NCI-H2171 (cell line): ENCODE measurements at regions not wholly inside any gene's neighbourhood (a gene's known extent, or its start where the extent isn't known, plus 50 kb on each side); places are given as distances from the start of the nearest gene placed in this dataset.

Source experiments
- DNase-seq: peaks from one replicate; lab custom pipeline; 2025; lab: John Stamatoyannopoulos, UW

DNA sequence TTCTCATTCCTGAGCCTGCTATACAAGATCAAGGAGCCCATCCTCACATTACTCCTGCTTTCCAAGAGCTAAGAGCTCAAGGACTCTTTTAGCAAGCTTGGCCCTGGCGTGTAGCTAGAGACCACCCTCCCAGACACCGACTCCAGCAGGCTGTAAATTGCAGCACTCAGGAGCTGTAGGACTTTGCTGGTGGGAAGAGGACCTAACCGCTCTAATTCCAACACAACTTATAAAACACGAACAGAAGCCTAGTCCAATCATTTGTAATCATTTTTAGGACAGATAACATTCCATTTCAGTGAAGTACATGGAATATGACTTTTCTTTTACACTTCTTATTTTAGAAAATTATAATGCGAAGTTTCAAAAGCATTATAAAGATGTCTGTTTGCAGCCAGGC lies 219.9 kb downstream of the NXNL2 start:
- DNase-seq: no peak

GRCh38 chr9:88757406-88758010 lies 222.5 kb downstream of the NXNL2 start:
- DNase-seq: peak; percentile 72

- peak; percentile 47 for DNase-seq
Measured at GRCh38 chr9:88759364-88759763, 224.4 kb downstream of the NXNL2 start.

GRCh38 chr9:88766778-88767503 lies 224.3 kb upstream of the S1PR3 start:
- DNase-seq: no peak

DNA sequence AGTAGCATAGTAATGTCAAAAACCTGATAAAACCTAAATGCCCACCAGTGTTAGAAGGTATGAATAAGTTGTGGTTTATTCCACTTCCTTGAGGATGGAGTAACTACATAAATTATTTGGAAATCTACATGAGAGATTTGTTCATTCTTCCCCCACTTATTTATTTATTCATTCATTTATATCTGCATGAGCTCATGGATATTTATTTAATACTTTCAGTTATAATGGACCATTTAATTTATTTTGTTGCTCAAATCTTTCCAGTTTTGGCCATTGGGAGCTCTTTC lies 223.8 kb upstream of the S1PR3 start:
- DNase-seq: no peak

DNA sequence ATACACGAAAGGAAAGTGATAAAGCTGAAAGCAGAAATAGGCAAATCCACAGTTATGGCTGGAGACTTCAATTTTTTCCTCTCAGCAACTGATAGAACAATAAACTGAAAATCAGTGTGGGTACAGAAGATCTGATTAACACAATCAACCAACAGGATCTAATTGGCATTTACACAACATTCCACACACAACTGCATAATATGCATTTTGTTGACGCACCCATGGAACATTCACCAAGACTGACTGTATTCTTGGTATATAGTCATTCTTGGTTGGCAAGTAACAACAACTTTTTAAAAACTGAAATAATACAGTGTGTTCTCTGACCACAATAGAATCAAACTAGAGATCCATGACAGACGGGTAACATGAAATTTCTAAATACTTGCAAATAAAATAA lies 218.7 kb upstream of the S1PR3 start:
- no peak for DNase-seq

DNA sequence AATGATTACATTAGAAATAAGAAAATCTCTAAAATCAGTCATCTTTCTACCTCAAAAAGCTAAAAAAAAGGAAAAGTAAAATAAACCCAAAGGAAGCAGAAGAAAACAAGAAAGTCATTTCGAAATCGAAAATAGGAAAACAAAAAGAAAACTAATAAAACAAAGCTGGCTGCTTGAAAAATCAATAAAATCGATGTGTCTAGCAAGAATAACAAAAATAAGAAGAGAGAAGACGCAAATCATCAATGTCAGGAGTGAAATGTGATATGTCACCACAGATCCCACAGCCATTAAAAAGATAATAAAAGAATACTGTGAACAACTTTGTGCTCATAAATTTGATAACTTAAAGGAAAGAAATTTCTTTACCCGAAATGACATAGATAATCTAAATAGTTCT lies 218.1 kb upstream of the S1PR3 start:
- no peak for DNase-seq

DNA sequence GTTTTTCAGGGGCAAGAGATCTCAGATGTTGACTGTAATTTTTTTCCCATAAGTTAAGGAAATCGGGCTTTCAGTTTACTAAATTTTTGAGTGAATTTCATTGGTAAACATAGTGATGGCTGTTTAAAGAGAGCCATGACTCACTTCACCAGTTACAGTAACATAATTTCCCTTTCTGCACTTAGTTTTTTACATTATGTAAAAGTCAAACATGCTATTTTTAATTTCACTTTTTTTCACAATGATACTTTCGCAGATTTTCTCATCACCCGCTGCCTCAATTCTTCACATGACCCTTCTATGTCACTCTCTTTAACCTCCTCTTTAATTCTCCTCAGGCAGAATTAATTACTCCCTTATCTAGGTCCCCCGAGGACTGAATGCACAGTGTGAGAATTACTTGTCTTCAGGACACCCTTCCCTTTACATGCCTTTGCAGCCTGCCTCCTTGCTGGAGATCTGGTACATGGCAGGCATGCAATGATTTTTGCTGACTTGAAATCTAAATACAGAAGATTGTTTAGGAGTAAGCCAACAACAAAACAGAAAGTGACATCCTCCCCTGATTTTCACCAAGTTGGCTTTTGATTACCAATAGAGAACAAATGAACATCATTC lies 217.5 kb upstream of the S1PR3 start:
- no peak for DNase-seq

DNA sequence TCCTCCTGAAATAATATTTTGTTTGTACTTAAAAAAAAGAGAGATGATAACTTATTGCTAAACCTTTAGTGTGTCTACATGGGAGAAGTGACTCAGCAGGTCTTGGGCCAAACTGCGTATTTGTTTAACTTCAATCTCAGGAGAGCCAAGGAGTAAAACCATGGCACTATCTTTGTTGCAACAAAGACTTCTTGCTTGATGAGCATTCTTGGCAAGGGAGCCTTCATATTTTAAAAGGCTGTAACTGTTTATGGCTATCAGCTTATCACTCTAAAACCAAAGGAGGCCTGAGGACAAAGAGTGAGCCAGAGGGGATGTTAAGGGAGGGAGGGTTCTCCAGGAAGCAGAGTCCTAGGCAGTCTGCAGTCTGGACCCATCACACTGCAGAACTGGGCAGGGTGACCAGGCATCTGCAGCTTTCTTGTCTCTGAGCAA lies 216.2 kb upstream of the S1PR3 start:
- DNase-seq: no peak

DNA sequence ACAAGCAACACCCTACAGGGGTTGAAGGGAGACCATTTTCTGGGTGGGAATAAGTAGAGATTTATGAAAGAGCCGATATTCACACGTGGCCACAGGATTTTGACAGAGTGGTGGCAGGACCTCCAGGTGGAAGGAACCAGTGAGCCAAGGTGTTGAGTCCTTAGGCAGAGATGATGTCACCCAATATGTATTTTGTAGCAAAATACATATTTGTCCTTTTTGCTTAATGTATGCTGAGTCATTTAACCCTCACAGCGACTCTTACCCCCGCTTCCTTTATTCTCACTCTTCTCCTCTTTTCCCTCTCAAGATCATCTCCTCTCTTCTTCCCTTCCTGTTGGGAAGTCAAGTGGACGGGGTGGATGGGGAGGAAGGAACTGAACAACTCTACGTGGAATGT lies 215.7 kb upstream of the S1PR3 start:
- no peak for DNase-seq

DNA sequence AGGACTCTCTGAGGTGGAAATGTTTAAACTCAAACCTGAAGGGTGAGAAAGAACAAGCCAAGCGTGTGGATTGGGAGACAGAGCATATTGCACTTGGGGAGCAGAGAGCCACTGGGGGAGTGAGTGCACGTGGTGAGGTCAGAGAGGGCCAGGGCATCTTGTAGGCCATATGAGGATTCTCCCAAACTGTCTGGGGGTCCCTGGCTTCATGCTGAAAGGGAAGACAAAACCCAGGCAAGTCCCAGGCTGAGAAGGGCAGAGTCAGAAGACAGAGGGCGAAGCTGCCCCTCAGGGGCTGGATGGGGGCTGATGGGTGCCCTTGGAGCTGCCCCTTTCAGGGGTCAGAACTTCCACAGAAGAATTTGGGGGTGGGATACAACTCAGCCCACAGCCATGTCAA lies 215.3 kb upstream of the S1PR3 start:
- no peak for DNase-seq

DNA sequence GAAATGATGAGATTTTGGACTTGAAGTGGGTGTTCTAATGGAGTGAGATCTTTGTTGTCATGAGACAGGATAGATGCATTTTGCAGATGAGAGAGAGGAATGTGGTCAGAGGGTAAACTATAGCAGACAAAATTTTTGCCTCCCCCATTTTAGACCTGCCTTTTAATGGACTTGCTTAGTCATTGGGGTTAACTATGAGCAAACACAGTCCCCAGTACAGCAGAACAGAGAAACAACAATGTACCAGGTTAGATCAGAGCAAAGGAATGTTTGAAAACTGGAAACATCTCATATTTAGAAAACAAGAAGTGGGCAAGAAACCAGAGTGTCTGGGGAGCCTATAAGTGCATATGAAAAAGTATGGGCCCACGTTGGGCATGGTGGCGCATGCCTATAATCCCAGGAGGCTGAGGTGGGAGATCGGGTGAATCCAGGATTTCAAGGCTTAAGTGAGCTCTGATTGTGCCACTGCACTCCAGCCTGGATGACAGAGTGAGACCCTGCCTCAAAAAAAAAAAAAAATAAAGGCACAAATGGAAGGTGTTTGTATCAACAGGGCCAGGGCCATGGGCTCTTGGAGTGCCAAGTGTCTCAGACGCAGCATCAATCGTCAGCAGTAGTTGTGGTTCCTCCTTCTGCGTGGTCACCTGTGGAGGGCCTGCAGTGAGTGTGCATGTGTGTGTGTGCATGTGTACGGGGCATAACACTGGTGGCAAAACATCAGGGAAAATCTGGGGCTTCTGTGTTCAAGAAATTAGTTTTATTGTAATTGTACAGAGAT lies 214.4 kb upstream of the S1PR3 start:
- DNase-seq: no peak

DNA sequence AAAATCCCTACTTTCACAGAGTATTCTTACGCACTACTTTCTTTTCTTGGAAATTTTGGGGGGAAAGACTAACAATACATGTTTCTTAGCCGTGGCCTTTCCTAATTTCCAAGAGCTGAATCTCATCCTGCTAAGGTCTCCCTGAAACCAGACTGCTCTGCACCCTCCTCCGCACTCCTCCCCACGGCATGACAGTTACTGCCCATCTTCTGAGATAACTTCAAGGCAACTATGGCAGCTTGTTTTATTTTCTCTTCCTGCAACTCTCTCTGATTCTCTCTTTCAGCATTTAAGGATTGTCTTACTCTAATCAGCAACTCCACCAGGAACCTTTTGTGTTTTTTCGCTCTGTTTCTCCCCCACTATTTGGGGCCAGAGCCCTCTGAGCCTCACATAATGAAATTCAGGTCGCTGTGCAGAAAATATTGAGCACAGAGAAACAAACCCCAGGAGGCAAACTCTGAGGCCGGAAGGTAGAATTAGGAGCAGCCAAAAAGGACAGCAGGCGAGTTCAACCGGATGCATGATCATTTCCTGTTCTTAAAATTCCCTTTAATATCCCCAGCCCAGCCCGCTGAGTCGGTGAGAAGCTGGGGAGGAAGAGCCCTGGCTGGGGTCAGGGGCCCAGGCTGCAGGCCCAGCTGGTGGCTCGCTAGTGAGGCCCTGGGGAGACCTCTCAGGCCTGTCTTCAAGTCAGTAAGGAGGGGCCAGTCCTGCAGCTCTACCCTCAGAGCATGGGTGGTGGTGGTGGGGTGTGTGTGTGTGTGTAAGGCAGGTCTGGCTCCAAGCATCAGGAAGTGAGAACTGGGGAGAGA lies 213.6 kb upstream of the S1PR3 start:
- no peak for DNase-seq

DNA sequence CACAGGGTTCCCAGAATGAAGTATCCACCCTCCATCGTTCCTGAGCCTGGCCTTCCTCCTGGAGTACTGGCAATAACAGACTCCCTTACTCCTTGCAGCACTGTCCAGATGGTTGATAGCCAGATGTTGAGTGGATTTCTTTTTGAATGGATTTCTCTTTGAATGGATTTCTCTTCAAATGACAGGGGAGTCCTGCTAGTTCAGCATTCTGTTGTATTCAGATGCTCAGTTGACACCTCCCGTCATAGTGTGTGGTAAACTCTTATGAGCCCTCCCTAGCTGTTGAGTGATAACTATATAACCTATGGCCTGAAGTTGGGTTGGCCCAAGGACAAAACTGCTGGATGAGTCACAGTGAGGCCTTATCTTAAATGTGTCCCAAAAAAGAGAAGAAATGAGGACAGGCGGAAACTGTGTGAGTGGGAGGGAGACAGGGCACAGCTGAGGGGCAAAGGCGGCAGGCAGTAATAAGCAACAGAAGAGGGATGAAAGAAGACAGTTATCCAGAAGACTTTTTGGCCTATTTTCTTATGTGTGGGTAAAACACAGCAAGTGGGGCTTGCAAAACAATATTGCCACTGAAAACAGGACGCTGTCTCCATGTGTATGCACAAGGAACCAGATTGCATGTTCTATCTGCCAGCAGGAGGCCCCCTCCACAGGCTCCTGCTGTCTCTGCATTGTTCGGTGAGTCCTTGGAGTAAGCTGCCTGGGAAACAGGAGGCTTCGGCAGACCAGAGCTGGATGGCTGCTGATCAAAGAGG lies 209.5 kb upstream of the S1PR3 start:
- DNase-seq: no peak

DNA sequence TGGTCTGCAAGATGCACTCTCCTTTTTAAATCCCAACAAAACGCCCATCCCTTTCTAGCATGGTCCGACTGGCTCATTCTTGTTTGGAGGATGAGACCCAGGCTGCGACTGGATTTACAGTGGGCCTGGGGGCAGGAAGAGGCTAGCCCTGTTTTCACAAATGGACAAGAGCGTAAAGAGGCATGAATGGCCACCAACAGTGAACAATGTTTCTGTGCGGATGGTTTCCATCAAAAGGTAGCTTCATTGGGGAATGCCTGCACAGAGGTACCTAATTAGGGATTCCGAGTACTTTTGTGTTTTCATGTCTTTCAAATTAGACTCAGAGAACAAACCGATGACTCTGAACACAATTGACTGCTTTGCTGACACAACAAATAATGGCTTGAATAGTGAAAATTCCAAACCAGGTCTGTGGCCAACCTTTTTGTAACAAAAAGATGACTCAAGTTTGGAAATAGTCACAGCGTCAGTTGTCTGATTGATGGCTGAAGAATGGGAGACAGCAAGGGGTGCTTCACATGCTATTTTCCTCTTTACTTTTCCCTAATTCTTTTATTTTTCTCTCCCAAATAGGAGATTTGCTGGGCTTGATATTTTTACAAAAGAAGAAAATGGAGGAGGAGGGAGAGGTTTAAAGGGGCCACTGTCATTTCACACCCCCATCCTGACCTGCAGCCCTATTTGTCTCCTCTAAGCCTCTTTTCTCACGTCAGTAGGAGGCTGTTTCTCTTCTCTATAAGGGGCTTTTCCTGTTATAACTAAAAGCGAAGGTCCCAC lies 208.1 kb upstream of the S1PR3 start:
- no peak for DNase-seq

DNA sequence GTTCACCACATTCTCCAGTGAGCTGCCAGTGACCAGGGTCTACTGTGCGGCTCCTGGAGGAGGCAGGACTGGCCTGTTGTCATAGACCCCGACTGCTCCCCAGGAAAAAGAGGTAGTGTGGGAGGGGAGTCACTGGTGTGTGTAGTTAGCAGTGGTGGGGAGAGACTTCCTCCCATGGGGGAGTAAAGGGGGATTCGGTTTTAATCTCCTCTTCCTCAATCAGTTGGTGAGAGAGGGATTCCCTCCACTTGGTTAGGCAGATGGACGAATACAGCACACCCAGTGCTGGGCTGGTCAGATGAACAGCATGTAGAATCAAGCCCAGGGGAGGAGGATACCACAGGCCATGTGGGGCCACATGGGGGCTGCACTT lies 207.6 kb upstream of the S1PR3 start:
- DNase-seq: no peak

DNA sequence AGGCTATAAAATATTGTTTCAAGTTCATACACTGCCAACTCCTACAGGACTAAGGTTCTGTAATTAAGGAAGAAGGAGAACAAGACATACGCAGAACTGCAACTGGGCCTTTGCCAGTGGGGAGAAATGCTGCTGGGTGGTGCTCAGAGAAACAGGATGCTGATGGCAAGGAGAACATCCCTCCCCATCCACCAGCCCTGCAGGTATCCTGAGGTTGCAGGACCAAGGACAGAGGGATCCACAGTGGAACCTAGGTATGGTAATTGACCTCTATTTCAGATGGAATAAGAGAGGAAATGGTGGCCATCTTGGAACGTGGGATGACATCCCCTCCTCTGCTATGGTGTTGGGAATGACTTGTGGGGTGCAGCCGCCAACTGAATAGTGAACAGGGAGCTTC lies 206.3 kb upstream of the S1PR3 start:
- no peak for DNase-seq

GRCh38 chr9:88786291-88787079 lies 204.8 kb upstream of the S1PR3 start:
- DNase-seq: no peak

DNA sequence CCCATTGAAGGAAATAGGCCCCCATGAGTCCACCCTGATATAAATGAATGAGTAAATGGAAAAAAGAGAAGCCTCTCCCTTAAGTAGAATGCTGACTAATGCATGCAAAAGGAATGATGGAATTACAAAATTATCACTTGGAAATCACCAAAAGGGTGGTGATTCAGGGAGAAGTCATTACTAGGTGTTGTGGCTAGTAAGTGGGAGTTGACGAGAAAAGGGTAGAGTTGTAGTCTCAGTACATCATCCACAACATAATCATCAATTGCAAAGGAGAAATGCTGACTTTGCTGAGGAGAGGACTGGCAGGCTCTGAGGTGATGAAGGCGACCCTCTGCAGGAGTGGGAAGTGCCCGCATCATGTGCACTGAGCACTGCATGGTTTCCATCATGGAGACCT lies 201.5 kb upstream of the S1PR3 start:
- DNase-seq: no peak
